HCT116 (cell line): ENCODE measurements at regions not wholly inside any gene's neighbourhood (a gene's known extent, or its start where the extent isn't known, plus 50 kb on each side); places are given as distances from the start of the nearest gene placed in this dataset.

Experiments
- ATAC-seq: fragments of 200-7000 bp; cut with Tn5 transposase; 2 replicates; pipeline ENCODE4 v1.9.1; 2020; ENCODE audit warnings: mild to moderate bottlenecking, moderate library complexity
- BruUV-seq: library from RNA; stranded (reverse); fragments of 400-500 nt; replicated peaks from 2 replicates; lab custom pipeline; 2021; lab: Mats Ljungman, UMichigan
- CTCF ChIA-PET: fragments of 300-600 bp; sonication (Branson Sonifier 250); formaldehyde crosslinking; loops from one replicate; lab custom pipeline; 2021; ENCODE audit warnings: antibody characterized with exemption; lab: Charles Lee
- POLR2A ChIA-PET: fragments of 300-600, 350-600 bp; sonication (Branson Sonifier 250); formaldehyde crosslinking; loops from one replicate; lab custom pipeline; 2021; ENCODE audit warnings: antibody characterized with exemption; lab: Charles Lee
- RAD21 ChIA-PET, 2 experiments: fragments of 300-600 bp; sonication (Branson Sonifier 250); formaldehyde crosslinking; loops; one replicate each; lab custom pipeline; 2023; ENCODE audit warnings: low total read pairs in 2 of 2; ENCODE audit not compliant: uncharacterized antibody in 2 of 2, unreplicated experiment in 2 of 2, low non-redundant PET in 1 of 2; lab: Charles Lee
- DNase-seq: peaks from one replicate; pipeline ENCODE4 v3.0.0-alpha.2; 2010; ENCODE audit warnings: low read depth, low spot score
- H2AFZ ChIP-seq: fragments of 200-600 bp; shearing (Covaris generic), sonication (generic); 2 replicates; pipeline ENCODE4 v1.6.1; 2017; ENCODE audit warnings: low read depth, mixed run types, mixed read lengths, antibody characterized with exemption, low read length; ENCODE audit not compliant: poor library complexity, severe bottlenecking
- H3K27ac ChIP-seq: 2 replicates; pipeline ENCODE4 v1.5.1; 2012; ENCODE audit warnings: low read depth, low read length
- H3K27me3 ChIP-seq: fragments of 200-600 bp; sonication (generic); 2 replicates; pipeline ENCODE4 v1.6.1; 2016; ENCODE audit warnings: mixed run types, low read length, mixed read lengths; ENCODE audit not compliant: insufficient read depth
- H3K36me3 ChIP-seq, 2 experiments: fragments of 200-500 bp in 1 of 2; fragments of 200-600 bp in 1 of 2; sonication (Bioruptor generic) in 1 of 2; sonication (generic) in 1 of 2; 2 replicates each; pipeline versions ENCODE4 v1.5.1 to v1.6.1; 2014 to 2016; ENCODE audit warnings: low read length in 2 of 2, inconsistent platforms in 1 of 2, mixed read lengths in 1 of 2, mixed run types in 1 of 2; ENCODE audit not compliant: insufficient read depth in 2 of 2, control insufficient read depth in 1 of 2
- H3K4me1 ChIP-seq, 2 experiments: fragments of 200-600 bp in 1 of 2; sonication (generic) in 1 of 2; 2 replicates each; pipeline versions ENCODE4 v1.5.1 to v1.6.1; 2012 to 2017; ENCODE audit warnings: low read length in 2 of 2, inconsistent platforms in 1 of 2, mild to moderate bottlenecking in 1 of 2, mixed read lengths in 1 of 2, mixed run types in 1 of 2, moderate library complexity in 1 of 2; ENCODE audit not compliant: insufficient read depth in 2 of 2, control insufficient read depth in 1 of 2
- H3K4me2 ChIP-seq: fragments of 200-600 bp; sonication (generic); 2 replicates; pipeline ENCODE4 v1.6.1; 2017; ENCODE audit warnings: mixed run types, low read length, mixed read lengths
- H3K4me3 ChIP-seq, 2 experiments: fragments of 200-600 bp in 1 of 2; sonication (generic) in 1 of 2; replicated peaks in 1 of 2; 2 replicates each; pipeline ENCODE4 v1.5.1; 2011 to 2016; ENCODE audit warnings: low read length in 2 of 2, control low read depth in 1 of 2, low read depth in 1 of 2, mild to moderate bottlenecking in 1 of 2, mixed read lengths in 1 of 2, mixed run types in 1 of 2
- H3K79me2 ChIP-seq: fragments of 200-600 bp; sonication (generic); 2 replicates; pipeline ENCODE4 v1.6.1; 2017; ENCODE audit warnings: mild to moderate bottlenecking, mixed run types, low read length, moderate library complexity, mixed read lengths; ENCODE audit not compliant: insufficient read depth
- H3K9ac ChIP-seq: fragments of 200-600 bp; sonication (generic); 2 replicates; pipeline ENCODE4 v1.6.1; 2016; ENCODE audit warnings: low read length, mixed read lengths
- H3K9me2 ChIP-seq: fragments of 200-600 bp; sonication (generic), shearing (Covaris generic); 2 replicates; pipeline ENCODE4 v1.6.1; 2017; ENCODE audit warnings: mixed run types, mild to moderate bottlenecking, moderate library complexity; ENCODE audit not compliant: insufficient read depth
- H3K9me3 ChIP-seq, 2 experiments: fragments of 200-500 bp in 1 of 2; fragments of 200-600 bp in 1 of 2; sonication (Bioruptor generic) in 1 of 2; sonication (generic) in 1 of 2; 2 replicates each; pipeline ENCODE4 v1.6.1; 2014 to 2017; ENCODE audit warnings: low read length in 2 of 2, mixed read lengths in 2 of 2, inconsistent platforms in 1 of 2, low read depth in 1 of 2, mild to moderate bottlenecking in 1 of 2, mixed run types in 1 of 2, moderate library complexity in 1 of 2; ENCODE audit not compliant: control insufficient read depth in 1 of 2, insufficient read depth in 1 of 2
- H4K20me1 ChIP-seq: fragments of 200-600 bp; sonication (generic), shearing (Covaris generic); 2 replicates; pipeline ENCODE4 v1.6.1; 2017; ENCODE audit warnings: mixed run types, mild to moderate bottlenecking, moderate library complexity; ENCODE audit not compliant: insufficient read depth
- ATF3 ChIP-seq: IDR thresholded peaks from 2 replicates; pipeline ENCODE4 v1.6.1; 2012
- CBX3 ChIP-seq: IDR thresholded peaks from 2 replicates; pipeline ENCODE4 v1.6.1; 2012; ENCODE audit warnings: low read depth
- CTCF ChIP-seq, 3 experiments: fragments of 200-600 bp in 1 of 3; sonication (generic) in 1 of 3; IDR thresholded peaks in 2 of 3; conservative IDR thresholded peaks in 1 of 3; 2 replicates each; pipeline ENCODE4 v1.5.1; 2012 to 2017; ENCODE audit warnings: low read depth in 2 of 3, low read length in 2 of 3, antibody characterized with exemption in 1 of 3, borderline replicate concordance in 1 of 3, control low read depth in 1 of 3, mild to moderate bottlenecking in 1 of 3, mixed read lengths in 1 of 3, mixed run types in 1 of 3, moderate library complexity in 1 of 3; ENCODE audit not compliant: insufficient read depth in 1 of 3
- EGR1 ChIP-seq: IDR thresholded peaks from 2 replicates; pipeline ENCODE4 v1.6.1; 2012; ENCODE audit warnings: low read depth
- ELF1 ChIP-seq: IDR thresholded peaks from 2 replicates; pipeline ENCODE4 v1.6.1; 2012; ENCODE audit warnings: low read depth, borderline replicate concordance
- FOSL1 ChIP-seq: IDR thresholded peaks from 2 replicates; pipeline ENCODE4 v1.6.1; 2012; ENCODE audit warnings: low read depth
- POLR2AphosphoS5 ChIP-seq: IDR thresholded peaks from 2 replicates; pipeline ENCODE4 v1.6.1; 2011; ENCODE audit warnings: mild to moderate bottlenecking, low read depth, low read length, moderate library complexity
- RAD21 ChIP-seq: IDR thresholded peaks from 2 replicates; pipeline ENCODE4 v1.6.1; 2012; ENCODE audit warnings: low read depth, mild to moderate bottlenecking
- REST ChIP-seq: IDR thresholded peaks from 2 replicates; pipeline ENCODE4 v1.6.1; 2012; ENCODE audit warnings: low read depth
- SP1 ChIP-seq: IDR thresholded peaks from 2 replicates; pipeline ENCODE4 v1.6.1; 2012; ENCODE audit warnings: low read depth
- SRF ChIP-seq: IDR thresholded peaks from 2 replicates; pipeline ENCODE4 v1.6.1; 2012; ENCODE audit warnings: low read depth
- YY1 ChIP-seq: IDR thresholded peaks from 2 replicates; pipeline ENCODE4 v1.6.1; 2011; ENCODE audit warnings: low read length, low read depth, moderate library complexity, mild to moderate bottlenecking; ENCODE audit not compliant: insufficient replicate concordance; ENCODE audit errors: extremely low read depth
- ZBTB33 ChIP-seq: IDR thresholded peaks from 2 replicates; pipeline ENCODE4 v1.6.1; 2011; ENCODE audit warnings: mild to moderate bottlenecking, low read length, moderate library complexity; ENCODE audit not compliant: insufficient replicate concordance; ENCODE audit errors: extremely low read depth
- ZFX ChIP-seq: fragments of 450-650 bp; IDR thresholded peaks from 2 replicates; pipeline ENCODE4 v1.6.1; 2017
- ZNF274 ChIP-seq: fragments of 200-500 bp; sonication (Bioruptor generic); IDR thresholded peaks from 2 replicates; pipeline ENCODE4 v1.6.1; 2014; ENCODE audit warnings: mild to moderate bottlenecking, low read depth, low read length, inconsistent platforms
- intact Hi-C: fragments of 100-400 bp; cut with micrococcal nuclease; formaldehyde crosslinking; loops from 2 replicates; pipeline ENCODE4 v1.10.0; 2022

- no peak overlapping the region for H3K4me2 ChIP-seq
- no peak overlapping the region for H2AFZ ChIP-seq
- H3K9me3 ChIP-seq, result no peaks in the 10 kb centered on the region
- H3K36me3 ChIP-seq, result no peaks in the 10 kb centered on the region
- no peak overlapping the region for H3K4me3 ChIP-seq
- ATAC-seq (no peak), DNase-seq (no peak)
- peaks cover 5% of the 10 kb centered on the region; the same call in 1 of the 2 replicates for H3K27me3 ChIP-seq
- intact Hi-C loops, result no loop called here
- no peaks in the 10 kb centered on the region for H3K4me1 ChIP-seq
- CTCF ChIA-PET, result no interaction called here
- TF ChIP-seq ZNF274 (no peak), ATF3 (no peak), ZFX (no peak), ELF1 (no peak), SRF (no peak), EGR1 (no peak), ZBTB33 (no peak), RAD21 (no peak), POLR2AphosphoS5 (no peak), SP1 (no peak), FOSL1 (no peak), CBX3 (no peak), YY1 (no peak), CTCF (IDR thresholded peaks at IDR 0.05 in 2 of 3, conservative IDR thresholded peaks at IDR 0.05 in 1 of 3; ENCODE audit: borderline replicate concordance in 1 of 3, insufficient read depth in 1 of 3, low read depth in 2 of 3, low read length in 2 of 3) (no peak), REST (no peak)
- POLR2A ChIA-PET, result no interaction called here
- RAD21 ChIA-PET, result no interaction called here
- no peak overlapping the region for H3K9ac ChIP-seq
- no peaks in the 10 kb centered on the region for H4K20me1 ChIP-seq
- no peaks in the 10 kb centered on the region for H3K9me2 ChIP-seq
- BruUV-seq, result no TSS peak
- no peak overlapping the region for H3K27ac ChIP-seq
- no peaks in the 10 kb centered on the region for H3K79me2 ChIP-seq
These were observed 303.9 kb downstream of the PDCD6IP start for GRCh38 chr3:34102288-34102687.
